ENCODE measurements at regions not wholly inside any gene's neighbourhood (a gene's known extent, or its start where the extent isn't known, plus 50 kb on each side); places are given as distances from the start of the nearest gene placed in this dataset.
A peak's percentile ranks its signal among the peaks of the same experiment; 100 is the strongest.

DNA sequence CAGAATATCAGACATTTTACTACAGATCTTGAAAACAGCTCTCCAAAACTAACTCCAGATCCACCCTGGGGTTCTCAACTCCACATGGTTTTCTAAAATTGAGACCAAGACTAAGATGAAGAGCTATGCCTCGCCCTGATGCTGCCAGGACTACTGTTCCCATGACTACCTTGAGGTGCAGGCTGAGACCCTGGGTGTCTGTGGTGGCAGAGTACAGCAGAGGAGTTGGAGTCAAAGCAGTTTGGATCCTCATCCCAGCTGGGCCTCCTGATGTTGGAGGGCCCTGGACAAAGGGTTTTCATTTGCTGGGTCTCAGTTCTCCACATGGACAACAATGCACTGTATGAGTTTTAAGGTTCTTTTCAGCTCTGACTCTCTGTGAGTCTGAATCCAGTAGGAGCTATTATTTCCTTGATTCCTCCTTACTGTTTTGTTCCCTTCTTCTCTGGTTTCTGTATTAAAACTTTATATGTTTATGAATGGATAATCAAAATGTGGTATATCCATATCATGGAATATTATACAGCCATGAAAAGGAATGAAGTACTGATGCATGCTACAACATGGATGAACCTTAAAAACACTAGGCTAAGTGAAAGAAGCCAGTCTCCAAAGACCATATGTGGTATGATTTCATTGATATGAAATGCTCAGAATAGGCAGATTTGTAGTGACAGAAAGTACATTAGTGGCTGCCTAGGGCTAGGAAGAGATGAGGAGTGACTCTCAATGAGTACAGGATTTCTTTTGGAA lies 93.0 kb downstream of the CPN2 start:
- Mint-ChIP-seq H3K4me1 (peaks cover 22% of the 10 kb centered on the region), H3K4me3 (no peak overlapping the region), H3K9me3 (peaks cover 0 to 9% (median 5%) of the 10 kb centered on the region in 7 donors), H3K27ac (no peak overlapping the region), H3K27me3 (ENCODE audit: low read depth in 3 of 3) (peaks cover 0 to 5% (median 3%) of the 10 kb centered on the region in 3 donors), H3K36me3 (no peaks in the 10 kb centered on the region)
- Histone ChIP-seq H3K36me3 (replicated peaks in 1 of 2; ENCODE audit: control insufficient read depth in 1 of 2, insufficient read depth in 2 of 2, low read length in 2 of 2) (no peaks in the 10 kb centered on the region), H3K4me2 (replicated peaks; ENCODE audit: extremely low read depth, low read length, poor library complexity, severe bottlenecking) (no peak overlapping the region), H4K20me1 (ENCODE audit: insufficient read depth, low read length) (no peaks in the 10 kb centered on the region), H2AFZ (ENCODE audit: insufficient read depth, low read depth, low read length, poor library complexity, severe bottlenecking) (no peak overlapping the region), H3K27me3 (ENCODE audit: control insufficient read depth in 2 of 2, insufficient read depth in 2 of 2, low read length in 2 of 2) (no peaks in the 10 kb centered on the region), H3K79me2 (ENCODE audit: insufficient read depth, low read length) (no peaks in the 10 kb centered on the region), H3K9me3 (replicated peaks in 1 of 2; ENCODE audit: control insufficient read depth in 1 of 2, insufficient read depth in 1 of 2, low read length in 2 of 2) (peaks cover 0 to 4% of the 10 kb centered on the region in 2 donors), H3K4me3 (replicated peaks in 1 of 3; ENCODE audit: low read depth in 2 of 3, low read length in 3 of 3) (no peak overlapping the region), H3K9ac (ENCODE audit: insufficient read depth, low read length, poor library complexity, severe bottlenecking) (no peak overlapping the region), H3K27ac (ENCODE audit: low read depth in 1 of 2, low read length in 2 of 2) (no peak overlapping the region), H3K4me1 (ENCODE audit: control insufficient read depth in 1 of 2, insufficient read depth in 2 of 2, low read length in 2 of 2) (peaks cover 9 to 12% of the 10 kb centered on the region in 2 donors)
- no peak for DNase-seq
- 100% methylated on average over 1 of the region's 1 CpG for WGBS (ENCODE audit: insufficient coverage)
- intact Hi-C loops (cut with micrococcal nuclease), result no loop called here
- TF ChIP-seq, protein P1, sequence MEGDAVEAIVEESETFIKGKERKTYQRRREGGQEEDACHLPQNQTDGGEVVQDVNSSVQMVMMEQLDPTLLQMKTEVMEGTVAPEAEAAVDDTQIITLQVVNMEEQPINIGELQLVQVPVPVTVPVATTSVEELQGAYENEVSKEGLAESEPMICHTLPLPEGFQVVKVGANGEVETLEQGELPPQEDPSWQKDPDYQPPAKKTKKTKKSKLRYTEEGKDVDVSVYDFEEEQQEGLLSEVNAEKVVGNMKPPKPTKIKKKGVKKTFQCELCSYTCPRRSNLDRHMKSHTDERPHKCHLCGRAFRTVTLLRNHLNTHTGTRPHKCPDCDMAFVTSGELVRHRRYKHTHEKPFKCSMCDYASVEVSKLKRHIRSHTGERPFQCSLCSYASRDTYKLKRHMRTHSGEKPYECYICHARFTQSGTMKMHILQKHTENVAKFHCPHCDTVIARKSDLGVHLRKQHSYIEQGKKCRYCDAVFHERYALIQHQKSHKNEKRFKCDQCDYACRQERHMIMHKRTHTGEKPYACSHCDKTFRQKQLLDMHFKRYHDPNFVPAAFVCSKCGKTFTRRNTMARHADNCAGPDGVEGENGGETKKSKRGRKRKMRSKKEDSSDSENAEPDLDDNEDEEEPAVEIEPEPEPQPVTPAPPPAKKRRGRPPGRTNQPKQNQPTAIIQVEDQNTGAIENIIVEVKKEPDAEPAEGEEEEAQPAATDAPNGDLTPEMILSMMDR (IDR thresholded peaks at IDR 0.05), result no peak

GRCh38 chr3:194259982-194260766 lies 91.0 kb downstream of the CPN2 start:
- H3K9me3 Mint-ChIP-seq, result peaks cover 0 to 9% (median 5%) of the 10 kb centered on the region in 7 donors
- H3K27ac Mint-ChIP-seq, result peak overlapping the region in 1 of 7 donors; percentile 26
- Histone ChIP-seq H2AFZ (ENCODE audit: insufficient read depth, low read depth, low read length, poor library complexity, severe bottlenecking) (no peak overlapping the region), H3K27ac (ENCODE audit: low read depth in 1 of 2, low read length in 2 of 2) (no peak overlapping the region), H3K9me3 (replicated peaks in 1 of 2; ENCODE audit: control insufficient read depth in 1 of 2, insufficient read depth in 1 of 2, low read length in 2 of 2) (peaks cover 0 to 4% of the 10 kb centered on the region in 2 donors), H3K4me1 (ENCODE audit: control insufficient read depth in 1 of 2, insufficient read depth in 2 of 2, low read length in 2 of 2) (peaks cover 7 to 12% of the 10 kb centered on the region in 2 donors), H3K9ac (ENCODE audit: insufficient read depth, low read length, poor library complexity, severe bottlenecking) (no peak overlapping the region), H3K27me3 (ENCODE audit: control insufficient read depth in 2 of 2, insufficient read depth in 2 of 2, low read length in 2 of 2) (no peaks in the 10 kb centered on the region), H3K4me3 (replicated peaks in 1 of 3; ENCODE audit: low read depth in 2 of 3, low read length in 3 of 3) (no peak overlapping the region), H3K79me2 (ENCODE audit: insufficient read depth, low read length) (no peaks in the 10 kb centered on the region), H4K20me1 (ENCODE audit: insufficient read depth, low read length) (no peaks in the 10 kb centered on the region), H3K4me2 (replicated peaks; ENCODE audit: extremely low read depth, low read length, poor library complexity, severe bottlenecking) (no peak overlapping the region), H3K36me3 (replicated peaks in 1 of 2; ENCODE audit: control insufficient read depth in 1 of 2, insufficient read depth in 2 of 2, low read length in 2 of 2) (no peaks in the 10 kb centered on the region)
- peak in 1 of 3 donors; percentile 0 for DNase-seq
- intact Hi-C loops (cut with micrococcal nuclease), result no loop called here
- WGBS (ENCODE audit: insufficient coverage), result 93% methylated on average over 2 of the region's 9 CpGs
- peaks cover 18% of the 10 kb centered on the region for H3K4me1 Mint-ChIP-seq
- H3K36me3 Mint-ChIP-seq, result no peaks in the 10 kb centered on the region
- H3K4me3 Mint-ChIP-seq, result no peak overlapping the region
- H3K27me3 Mint-ChIP-seq (ENCODE audit: low read depth in 3 of 3), result peaks cover 2 to 8% (median 3%) of the 10 kb centered on the region in 3 donors
- TF ChIP-seq, protein P1 (IDR thresholded peaks at IDR 0.05), result no peak
